ENCODE measurements at regions not wholly inside any gene's neighbourhood (a gene's known extent, or its start where the extent isn't known, plus 50 kb on each side); places are given as distances from the start of the nearest gene placed in this dataset.

GRCh38 chr9:104264431-104264830 lies 170.3 kb downstream of the SMC2 start:
- no peak for DNase-seq (ENCODE audit: low read depth)
- no peak for TF ChIP-seq MAX (IDR thresholded peaks at IDR 0.05; ENCODE audit: low read depth, low read length)
- no peak for TF ChIP-seq POLR2A (IDR thresholded peaks at IDR 0.05; ENCODE audit: extremely low read depth, insufficient read length)
- TF ChIP-seq CTCF (IDR thresholded peaks at IDR 0.05; ENCODE audit: low read depth, low read length): no peak
- no peak for TF ChIP-seq MYC (IDR thresholded peaks at IDR 0.05; ENCODE audit: low read depth, low read length)
- no peak overlapping the region for H3K4me3 ChIP-seq (ENCODE audit: low read depth, low read length)

GRCh38 chr9:104269374-104269773 lies 175.3 kb downstream of the SMC2 start:
- DNase-seq (ENCODE audit: low read depth): no peak
- TF ChIP-seq CTCF (IDR thresholded peaks at IDR 0.05; ENCODE audit: low read depth, low read length) (no peak), MYC (IDR thresholded peaks at IDR 0.05; ENCODE audit: low read depth, low read length) (no peak), MAX (IDR thresholded peaks at IDR 0.05; ENCODE audit: low read depth, low read length) (no peak), POLR2A (IDR thresholded peaks at IDR 0.05; ENCODE audit: extremely low read depth, insufficient read length) (no peak)
- no peak overlapping the region for H3K4me3 ChIP-seq (ENCODE audit: low read depth, low read length)

GRCh38 chr9:104269996-104270963 lies 176.2 kb downstream of the SMC2 start:
- no peak overlapping the region for H3K4me3 ChIP-seq (ENCODE audit: low read depth, low read length)
- no peak for DNase-seq (ENCODE audit: low read depth)
- no peak for TF ChIP-seq MAX (IDR thresholded peaks at IDR 0.05; ENCODE audit: low read depth, low read length)
- TF ChIP-seq MYC (IDR thresholded peaks at IDR 0.05; ENCODE audit: low read depth, low read length): no peak
- no peak for TF ChIP-seq POLR2A (IDR thresholded peaks at IDR 0.05; ENCODE audit: extremely low read depth, insufficient read length)
- TF ChIP-seq CTCF (IDR thresholded peaks at IDR 0.05; ENCODE audit: low read depth, low read length): no peak

- H3K4me3 ChIP-seq (ENCODE audit: low read depth, low read length): no peak overlapping the region
- DNase-seq (ENCODE audit: low read depth): no peak
- TF ChIP-seq CTCF (IDR thresholded peaks at IDR 0.05; ENCODE audit: low read depth, low read length): no peak
- TF ChIP-seq POLR2A (IDR thresholded peaks at IDR 0.05; ENCODE audit: extremely low read depth, insufficient read length): no peak
- TF ChIP-seq MAX (IDR thresholded peaks at IDR 0.05; ENCODE audit: low read depth, low read length): no peak
- no peak for TF ChIP-seq MYC (IDR thresholded peaks at IDR 0.05; ENCODE audit: low read depth, low read length)
These were observed 182.7 kb downstream of the SMC2 start for GRCh38 chr9:104276709-104277245.

- no peak for TF ChIP-seq MYC (IDR thresholded peaks at IDR 0.05; ENCODE audit: low read depth, low read length)
- TF ChIP-seq POLR2A (IDR thresholded peaks at IDR 0.05; ENCODE audit: extremely low read depth, insufficient read length): no peak
- TF ChIP-seq MAX (IDR thresholded peaks at IDR 0.05; ENCODE audit: low read depth, low read length): no peak
- no peak for TF ChIP-seq CTCF (IDR thresholded peaks at IDR 0.05; ENCODE audit: low read depth, low read length)
- no peak overlapping the region for H3K4me3 ChIP-seq (ENCODE audit: low read depth, low read length)
- no peak for DNase-seq (ENCODE audit: low read depth)
These were observed 184.9 kb downstream of the SMC2 start for GRCh38 chr9:104278929-104279496.
